ENCODE measurements at regions not wholly inside any gene's neighbourhood (a gene's known extent, or its start where the extent isn't known, plus 50 kb on each side); places are given as distances from the start of the nearest gene placed in this dataset.
"Not testable (repeated sequence)": the region's sequence is repeated elsewhere in the genome, so short reads cannot be mapped to it uniquely, and the experiment has no call there.

- 62 to 69% (median 63%) methylated on average over 10 of the region's 10 CpGs for WGBS, 4 donors
- intact Hi-C loops (cut with DNase I), result loop anchor here in 1 of 10 donors (10.0 kb wide), 1 partner anchor 64 kb away; no protein-coding TSS in a partner anchor
- ATAC-seq, result no peak
- no peak overlapping the region for H3K4me3 ChIP-seq
- no peaks in the 10 kb centered on the region for H3K36me3 ChIP-seq
- peaks cover 0 to 6% (median 0%) of the 10 kb centered on the region in 9 donors for H3K27me3 ChIP-seq
- no peak for DNase-seq
- H3K4me1 ChIP-seq, result no peaks in the 10 kb centered on the region
- TF ChIP-seq, protein P1, sequence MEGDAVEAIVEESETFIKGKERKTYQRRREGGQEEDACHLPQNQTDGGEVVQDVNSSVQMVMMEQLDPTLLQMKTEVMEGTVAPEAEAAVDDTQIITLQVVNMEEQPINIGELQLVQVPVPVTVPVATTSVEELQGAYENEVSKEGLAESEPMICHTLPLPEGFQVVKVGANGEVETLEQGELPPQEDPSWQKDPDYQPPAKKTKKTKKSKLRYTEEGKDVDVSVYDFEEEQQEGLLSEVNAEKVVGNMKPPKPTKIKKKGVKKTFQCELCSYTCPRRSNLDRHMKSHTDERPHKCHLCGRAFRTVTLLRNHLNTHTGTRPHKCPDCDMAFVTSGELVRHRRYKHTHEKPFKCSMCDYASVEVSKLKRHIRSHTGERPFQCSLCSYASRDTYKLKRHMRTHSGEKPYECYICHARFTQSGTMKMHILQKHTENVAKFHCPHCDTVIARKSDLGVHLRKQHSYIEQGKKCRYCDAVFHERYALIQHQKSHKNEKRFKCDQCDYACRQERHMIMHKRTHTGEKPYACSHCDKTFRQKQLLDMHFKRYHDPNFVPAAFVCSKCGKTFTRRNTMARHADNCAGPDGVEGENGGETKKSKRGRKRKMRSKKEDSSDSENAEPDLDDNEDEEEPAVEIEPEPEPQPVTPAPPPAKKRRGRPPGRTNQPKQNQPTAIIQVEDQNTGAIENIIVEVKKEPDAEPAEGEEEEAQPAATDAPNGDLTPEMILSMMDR (IDR thresholded peaks at IDR 0.05), result no peak
- TF ChIP-seq POLR2A (IDR thresholded peaks at IDR 0.05), result no peak
- H3K9me3 ChIP-seq, result no peaks in the 10 kb centered on the region
- no peak overlapping the region for H3K27ac ChIP-seq
Measured at GRCh38 chr16:7791028-7791590, 458.5 kb downstream of the RBFOX1 start.

DNA sequence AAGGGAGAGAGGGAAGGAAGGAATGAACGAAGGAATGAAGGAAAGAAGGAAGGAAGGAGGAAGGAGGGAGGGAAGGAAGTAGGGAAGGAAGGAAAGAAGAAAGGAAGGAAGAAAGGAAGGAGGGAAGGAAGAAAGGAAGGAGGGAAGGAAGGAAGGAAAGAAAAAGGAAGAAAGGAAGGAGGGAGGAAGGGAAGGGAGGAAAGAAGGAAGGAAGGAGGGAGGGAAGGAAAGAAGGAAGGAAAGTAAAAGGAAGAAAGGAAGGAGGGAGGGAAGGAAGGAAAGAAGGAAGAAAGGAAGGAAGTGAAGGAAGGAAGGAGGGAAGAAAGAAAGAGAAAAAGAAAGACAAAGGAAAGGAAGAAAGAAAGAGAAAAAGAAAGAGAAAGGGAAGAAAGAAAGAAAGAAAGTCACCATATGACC lies 442.4 kb downstream of the RBFOX1 start:
- H3K36me3 ChIP-seq, result no peaks in the 10 kb centered on the region
- H3K9me3 ChIP-seq, result peaks cover 0 to 4% (median 0%) of the 10 kb centered on the region in 12 donors
- H3K27me3 ChIP-seq, result peaks cover 0 to 4% (median 0%) of the 10 kb centered on the region in 9 donors
- TF ChIP-seq, protein P1 (IDR thresholded peaks at IDR 0.05), result no peak
- no peak for TF ChIP-seq POLR2A (IDR thresholded peaks at IDR 0.05)
- no peaks in the 10 kb centered on the region for H3K4me1 ChIP-seq
- intact Hi-C loops (cut with DNase I), result no loop called here
- H3K27ac ChIP-seq, result no peak overlapping the region
- WGBS, 4 donors, result 65 to 73% (median 68%) methylated on average over 1 of the region's 1 CpG
- no peak for DNase-seq
- no peak for ATAC-seq
- no peak overlapping the region for H3K4me3 ChIP-seq

DNA sequence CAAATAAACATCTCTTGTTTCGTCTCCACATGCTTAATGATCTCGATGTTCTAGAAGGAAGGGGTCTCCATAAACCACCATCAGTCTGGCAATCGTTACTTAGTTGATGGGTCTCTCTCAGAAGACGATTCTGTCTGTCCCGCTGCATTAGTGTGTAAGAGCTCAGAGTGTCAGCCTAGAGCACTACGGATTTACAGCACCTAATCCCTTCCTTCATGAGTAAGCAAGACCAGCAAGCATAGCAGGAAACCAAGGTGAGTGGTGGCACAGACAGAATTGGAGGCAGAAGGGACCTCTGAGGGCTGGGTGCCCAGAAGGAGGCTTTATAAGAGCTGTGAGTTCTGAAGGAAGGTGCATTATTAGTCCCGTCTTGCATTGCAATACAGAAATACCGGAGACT lies 440.1 kb downstream of the RBFOX1 start:
- Histone ChIP-seq H3K27me3 (peaks cover 0 to 7% (median 0%) of the 10 kb centered on the region in 9 donors), H3K9me3 (peaks cover 0 to 4% (median 0%) of the 10 kb centered on the region in 12 donors), H3K4me3 (no peak overlapping the region), H3K27ac (no peak overlapping the region), H3K36me3 (no peaks in the 10 kb centered on the region), H3K4me1 (no peaks in the 10 kb centered on the region)
- WGBS, 4 donors, result 78 to 86% (median 81%) methylated on average over 8 of the region's 8 CpGs
- ATAC-seq (no peak), DNase-seq (no peak)
- intact Hi-C loops (cut with DNase I), result no loop called here
- TF ChIP-seq POLR2A (IDR thresholded peaks at IDR 0.05), result no peak
- TF ChIP-seq, protein P1 (IDR thresholded peaks at IDR 0.05), result no peak

GRCh38 chr16:7769091-7769490 lies 436.4 kb downstream of the RBFOX1 start:
- peaks cover 0 to 15% (median 0%) of the 10 kb centered on the region in 9 donors for H3K27me3 ChIP-seq
- intact Hi-C loops (cut with DNase I); H3K9me3 ChIP-seq; H3K27ac ChIP-seq; H3K36me3 ChIP-seq; H3K4me3 ChIP-seq; DNase-seq; H3K4me1 ChIP-seq; ATAC-seq: not testable (repeated sequence)
- WGBS, 4 donors, result 86 to 93% (median 87%) methylated on average over 6 of the region's 6 CpGs

DNA sequence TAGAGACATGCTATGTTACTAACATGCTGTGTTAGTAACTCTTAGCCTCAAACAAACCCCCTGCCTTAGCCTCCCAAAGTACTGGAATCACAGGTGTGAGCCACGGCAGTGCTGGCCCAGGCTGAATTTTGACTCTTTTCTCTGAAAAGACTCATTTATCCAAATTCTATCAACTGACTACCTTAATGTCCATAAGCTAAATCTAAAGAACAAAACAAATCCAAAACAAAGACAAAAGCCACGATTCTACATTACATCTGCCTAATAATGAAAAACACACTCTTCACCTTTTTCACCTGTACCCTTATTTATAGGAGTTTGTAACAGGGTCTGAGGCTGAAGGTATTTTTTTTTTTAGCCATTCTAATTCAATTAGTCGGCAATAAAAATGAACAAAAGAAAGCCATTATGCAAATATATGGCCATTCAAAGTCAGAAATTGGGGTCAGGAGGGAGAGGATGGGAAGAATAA lies 432.5 kb downstream of the RBFOX1 start:
- Histone ChIP-seq H3K9me3 (peaks cover 0 to 3% (median 0%) of the 10 kb centered on the region in 12 donors), H3K27me3 (peaks cover 0 to 20% (median 0%) of the 10 kb centered on the region in 9 donors), H3K4me1 (no peaks in the 10 kb centered on the region), H3K4me3 (no peak overlapping the region), H3K36me3 (no peaks in the 10 kb centered on the region), H3K27ac (no peak overlapping the region)
- intact Hi-C loops (cut with DNase I), result no loop called here
- no peak for DNase-seq
- 39 to 45% (median 43%) methylated on average over 3 of the region's 3 CpGs for WGBS, 4 donors
- TF ChIP-seq POLR2A (IDR thresholded peaks at IDR 0.05), result no peak
- TF ChIP-seq, protein P1 (IDR thresholded peaks at IDR 0.05), result no peak
- no peak for ATAC-seq
